NCI-H460 (cell line): ENCODE measurements at regions not wholly inside any gene's neighbourhood (a gene's known extent, or its start where the extent isn't known, plus 50 kb on each side); places are given as distances from the start of the nearest gene placed in this dataset.
"Not testable (repeated sequence)": the region's sequence is repeated elsewhere in the genome, so short reads cannot be mapped to it uniquely, and the experiment has no call there.

Experiments
- DNase-seq: peaks from one replicate; pipeline ENCODE4 v3.0.0-alpha.2; 2016; ENCODE audit warnings: low read depth; ENCODE audit errors: extremely low read depth

DNA sequence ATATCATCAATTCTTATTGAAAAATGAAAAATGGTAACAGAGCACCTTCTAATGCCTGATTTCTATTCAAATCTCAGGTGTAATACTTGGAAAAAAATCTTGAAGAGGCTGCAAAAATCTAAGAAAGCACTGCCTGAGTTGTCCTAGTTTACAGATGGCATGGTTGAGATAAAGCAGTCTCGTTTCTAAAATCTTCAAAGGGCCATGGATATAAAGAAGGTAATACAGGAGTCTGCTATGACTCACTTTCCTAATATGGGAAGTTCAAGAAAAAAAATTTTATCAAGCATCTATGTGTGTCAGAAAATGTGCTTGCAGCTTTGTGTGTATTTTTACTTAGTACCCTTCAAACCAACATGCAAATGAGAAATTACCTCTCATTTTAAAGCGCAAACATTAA is 163.3 kb downstream of the DMAC1 start:
- no peak for DNase-seq

GRCh38 chr9:7626571-7627029 is 173.0 kb downstream of the DMAC1 start:
- DNase-seq: not testable (repeated sequence)

- no peak for DNase-seq
Measured at GRCh38 chr9:7622481-7622880, 177.1 kb downstream of the DMAC1 start.

DNA sequence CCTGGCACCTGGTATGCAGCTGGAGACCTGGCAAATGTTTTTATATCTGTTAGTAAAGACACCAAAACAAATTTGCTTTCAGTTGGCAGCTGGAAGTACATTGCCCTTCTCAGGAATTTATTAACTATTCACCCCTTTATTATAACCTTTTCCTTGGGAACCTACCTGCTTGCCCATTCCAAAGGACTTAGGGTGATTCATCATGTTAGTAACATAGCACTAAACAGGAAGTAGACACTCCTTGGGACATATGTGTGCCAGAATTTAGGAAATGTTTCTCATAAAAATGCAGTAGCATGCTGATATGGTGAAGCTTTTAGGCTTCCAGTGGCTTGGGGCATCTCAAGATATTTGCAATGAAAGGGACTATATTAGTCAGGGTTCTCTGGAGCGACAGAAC is 184.2 kb downstream of the DMAC1 start:
- no peak for DNase-seq

- no peak for DNase-seq
Measured at GRCh38 chr9:7613931-7614330, 185.6 kb downstream of the DMAC1 start.

DNA sequence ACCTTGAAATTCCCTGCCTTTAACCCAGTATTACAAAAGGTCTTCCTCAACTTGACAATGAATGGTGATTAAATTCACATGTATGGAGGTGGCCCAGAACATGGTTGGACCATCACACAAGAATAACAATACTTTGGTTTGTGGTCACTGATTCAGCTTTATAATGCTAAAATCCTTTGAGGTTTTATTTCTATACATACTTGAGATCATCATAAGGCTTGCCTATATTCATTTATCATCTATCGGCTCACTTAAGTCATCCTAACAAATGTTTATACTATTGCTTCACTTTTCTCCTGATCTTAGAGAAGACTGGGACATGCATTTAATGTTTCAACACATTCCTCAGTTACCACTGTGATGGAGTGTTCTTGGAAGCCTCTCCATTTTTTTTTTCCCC is 191.3 kb downstream of the DMAC1 start:
- DNase-seq: no peak

GRCh38 chr9:7607421-7607820 is 192.2 kb downstream of the DMAC1 start:
- no peak for DNase-seq

DNA sequence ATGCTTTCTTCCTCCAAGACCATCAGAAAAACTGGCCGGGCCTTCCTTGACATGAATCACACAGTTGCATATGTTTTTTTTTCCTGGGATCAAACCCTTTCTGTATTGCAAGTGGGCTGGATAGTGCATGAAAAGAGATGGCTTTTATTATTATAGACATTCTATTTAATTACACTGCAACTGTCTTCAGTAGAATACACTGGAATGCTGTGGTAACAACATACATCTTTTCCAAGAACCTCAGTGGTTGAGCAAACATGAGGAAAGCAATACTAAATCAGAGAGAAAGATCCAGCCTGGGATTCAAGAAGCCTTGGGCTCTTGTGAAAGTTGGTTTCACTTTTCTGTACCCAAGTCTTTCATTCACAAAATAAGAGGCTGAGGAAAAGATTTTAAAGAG is 193.0 kb downstream of the DMAC1 start:
- no peak for DNase-seq

DNA sequence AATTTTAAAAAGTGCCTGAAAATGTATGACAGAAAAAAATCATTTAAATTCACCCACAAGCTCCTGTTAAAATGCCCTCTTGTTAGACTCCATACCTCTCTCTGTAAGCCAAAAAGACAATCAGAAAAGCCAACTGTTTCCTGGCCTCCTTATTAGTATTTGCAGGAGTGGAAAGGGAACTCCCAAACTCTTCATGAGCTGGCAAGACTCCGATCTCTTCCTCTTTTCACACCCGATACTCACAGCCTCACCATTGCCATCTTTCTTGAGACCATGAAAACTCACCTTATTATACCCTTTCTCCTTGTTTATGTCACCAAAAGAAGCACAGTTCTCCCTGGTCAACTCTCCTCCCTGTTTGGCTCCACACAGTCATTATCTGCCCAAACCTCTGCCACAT is 197.8 kb downstream of the DMAC1 start:
- DNase-seq: no peak

DNA sequence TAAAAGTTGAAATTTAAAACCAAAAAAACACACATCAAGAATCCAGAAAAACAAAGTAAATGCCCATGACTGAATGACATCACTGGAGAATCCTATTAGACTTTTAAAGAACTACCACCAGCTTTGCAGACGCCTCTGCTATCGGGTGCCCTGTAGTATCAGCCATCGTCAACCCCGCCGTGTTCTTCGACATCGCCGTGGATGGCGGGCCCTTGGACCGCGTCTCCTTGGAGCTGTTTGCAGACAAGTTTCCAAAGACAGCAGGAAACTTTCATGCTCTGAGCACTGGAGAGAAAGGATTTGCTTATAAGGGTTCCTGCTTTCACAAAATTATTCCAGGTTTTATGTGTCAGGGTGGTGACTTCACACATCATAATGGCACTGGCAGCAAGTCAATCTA is 201.9 kb downstream of the DMAC1 start:
- DNase-seq: no peak

DNA sequence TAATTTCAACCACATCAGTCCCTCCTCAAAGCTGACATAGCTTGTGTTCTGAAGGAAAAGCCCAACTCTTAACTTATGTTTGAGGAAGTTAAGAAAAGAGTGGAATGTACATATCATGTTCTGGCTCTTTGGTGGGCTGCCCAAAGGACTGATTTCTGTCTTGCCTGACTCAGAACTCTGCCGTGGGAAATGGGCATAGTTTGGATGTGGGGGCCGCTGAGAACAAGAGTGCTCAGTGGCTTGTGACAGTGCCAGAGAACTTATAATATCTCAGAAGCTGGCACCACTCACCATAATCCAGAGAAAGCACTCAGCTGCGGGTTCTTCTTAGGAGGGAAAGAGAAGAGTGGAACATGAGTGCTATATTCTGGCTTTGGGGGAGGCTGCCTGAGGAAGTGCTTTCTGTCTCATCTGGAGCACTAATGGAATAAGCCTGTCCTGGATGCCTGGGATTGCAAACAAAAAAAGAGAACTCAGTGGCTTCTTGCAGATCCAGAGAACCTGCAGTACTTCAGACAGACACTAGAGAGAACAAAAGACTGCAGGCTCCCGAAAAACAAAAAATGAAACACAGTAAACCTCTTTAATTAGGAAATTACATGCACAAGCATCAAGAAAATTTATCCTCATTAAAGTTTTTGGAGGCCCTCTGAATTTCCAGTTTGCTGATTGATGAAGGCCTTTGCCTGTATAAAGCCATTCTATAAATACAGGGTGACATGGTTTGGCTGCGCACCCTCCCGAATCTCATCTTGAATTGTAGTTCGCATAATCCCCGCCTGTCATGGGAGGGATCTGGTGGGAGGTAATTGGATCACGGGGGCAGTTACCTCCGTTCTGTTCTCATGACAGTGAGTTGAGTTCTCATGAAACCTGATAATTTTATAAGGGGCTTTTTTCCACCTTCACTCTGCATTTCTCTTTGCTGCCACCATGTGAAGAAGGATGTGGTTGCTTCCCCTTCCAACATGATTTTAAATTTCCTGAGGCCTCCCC is 207.0 kb downstream of the DMAC1 start:
- DNase-seq: no peak

DNA sequence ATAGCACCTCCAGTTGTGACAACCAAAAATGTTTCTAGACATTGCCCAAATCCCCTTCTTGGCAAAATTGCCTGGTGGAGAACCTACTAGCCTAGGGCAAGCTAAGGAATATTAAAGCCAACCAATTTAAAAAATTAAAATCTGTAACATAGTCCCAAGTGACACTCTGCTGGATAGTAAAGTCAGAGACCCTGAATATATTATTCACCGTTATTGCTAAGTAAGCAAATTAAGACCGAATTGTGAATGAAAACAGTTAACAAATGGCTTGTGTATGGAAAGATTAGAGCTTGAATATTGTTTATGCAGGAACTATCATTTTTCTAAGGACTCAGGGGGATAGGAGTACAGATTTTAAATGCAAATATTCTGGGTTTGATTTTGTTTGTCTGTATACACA is 208.1 kb downstream of the DMAC1 start:
- DNase-seq: no peak

DNA sequence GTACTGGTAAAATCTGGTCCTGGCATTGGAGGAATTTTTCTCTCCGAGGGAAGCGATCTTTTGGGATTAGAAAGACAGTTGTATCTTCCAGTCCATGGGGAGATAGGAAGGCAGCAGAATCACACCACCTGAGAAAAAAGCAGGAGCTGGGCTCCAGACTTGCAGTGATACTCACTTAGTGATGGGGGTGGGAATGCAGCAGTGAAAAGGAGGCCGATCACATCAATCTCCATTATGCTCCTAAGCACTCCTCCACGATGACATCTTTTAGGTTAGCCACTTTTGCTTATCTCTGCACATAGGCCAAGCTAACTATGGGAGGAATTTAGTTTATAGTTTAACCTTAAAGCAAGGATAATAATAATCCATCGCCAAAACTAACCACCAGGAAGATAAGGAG is 219.0 kb downstream of the DMAC1 start:
- DNase-seq: no peak

- DNase-seq: no peak
Measured at GRCh38 chr9:7579351-7579750, 220.2 kb downstream of the DMAC1 start.

DNA sequence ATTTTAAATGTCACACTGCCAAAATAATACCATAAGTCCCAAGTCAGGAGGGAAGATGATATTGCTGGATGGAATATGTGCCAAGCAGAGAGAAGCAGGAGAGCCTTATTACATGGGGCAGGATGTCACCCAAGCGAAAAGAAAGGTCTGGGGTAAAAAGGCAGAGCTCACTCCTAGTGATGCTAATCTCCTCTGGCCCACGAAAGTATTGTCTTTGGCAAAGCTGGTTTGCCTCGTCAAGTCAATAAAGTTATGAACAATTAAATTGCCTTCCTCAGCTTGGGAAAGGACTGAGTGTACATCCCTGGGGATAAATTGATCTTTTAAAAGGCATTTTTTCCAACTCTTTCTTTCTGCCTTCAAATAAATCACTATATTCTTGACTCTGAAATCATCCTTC is 220.6 kb downstream of the DMAC1 start:
- no peak for DNase-seq

GRCh38 chr9:7570107-7570720 is 229.4 kb downstream of the DMAC1 start:
- peak; percentile 58 for DNase-seq

GRCh38 chr9:7567687-7568086 is 231.9 kb downstream of the DMAC1 start:
- no peak for DNase-seq

GRCh38 chr9:7561527-7562080 is 238.0 kb downstream of the DMAC1 start:
- no peak for DNase-seq

DNA sequence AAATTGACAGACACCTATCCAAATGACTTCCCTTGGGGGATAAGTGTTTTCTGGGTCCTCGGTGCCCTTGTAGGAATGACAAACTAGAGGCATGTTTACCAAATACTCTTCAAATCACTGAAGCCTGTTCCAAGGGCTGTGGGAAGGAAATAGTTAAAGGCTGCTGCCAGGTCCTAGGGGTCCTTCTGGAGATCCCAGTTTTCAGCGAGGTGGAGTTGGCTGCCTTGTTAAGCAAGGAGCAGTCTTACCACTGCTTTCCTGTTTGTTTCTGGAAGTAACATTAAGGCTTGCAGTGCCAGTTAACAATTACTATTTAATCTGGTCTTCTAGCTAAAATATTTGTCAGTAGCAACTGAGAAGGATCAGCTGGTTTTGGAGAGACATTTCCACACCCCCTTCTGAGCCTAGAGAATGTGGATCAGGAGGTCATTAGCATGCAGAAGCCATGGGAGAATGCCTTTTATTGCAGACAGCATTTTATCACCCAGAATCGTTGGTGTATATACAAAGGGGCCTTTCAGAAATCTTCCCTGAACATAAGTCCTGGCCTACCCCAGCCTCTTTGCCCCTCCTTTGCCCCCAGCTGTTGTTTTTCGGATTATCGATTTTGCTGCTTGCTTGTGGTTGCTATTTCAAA is 238.8 kb downstream of the DMAC1 start:
- DNase-seq: no peak

DNA sequence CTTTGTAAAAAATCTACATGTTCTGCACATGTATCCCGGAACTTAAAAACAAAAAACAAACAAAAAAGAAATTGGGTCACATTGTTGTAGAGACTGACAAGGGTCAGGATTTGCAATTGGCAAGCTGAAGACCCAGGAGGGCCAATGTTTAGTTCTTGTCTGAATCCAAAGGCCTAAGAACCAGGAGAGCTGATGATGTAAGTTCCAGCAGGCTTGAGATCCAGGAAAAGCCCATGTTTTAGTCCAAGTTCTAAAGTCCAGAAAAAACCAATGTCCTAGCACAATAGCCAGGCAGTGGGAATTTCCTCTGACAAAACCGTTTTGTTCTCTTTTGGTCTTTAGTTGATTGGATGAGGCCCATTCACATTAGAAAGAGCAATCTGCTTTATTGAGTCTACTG is 244.9 kb downstream of the DMAC1 start:
- DNase-seq: no peak

- not testable (repeated sequence) for DNase-seq
Measured at GRCh38 chr9:7552706-7553105, 246.9 kb downstream of the DMAC1 start.
